ENCODE measurements at regions not wholly inside any gene's neighbourhood (a gene's known extent, or its start where the extent isn't known, plus 50 kb on each side); places are given as distances from the start of the nearest gene placed in this dataset.

GRCh38 chr1:195789321-195789720, 818.9 kb downstream of the KCNT2 start:
- TF ChIP-seq POLR2A (IDR thresholded peaks at IDR 0.05) (no peak), CTCF (IDR thresholded peaks at IDR 0.05) (no peak)

All from heart left ventricle (tissue), 13 donors.